Stimulated activated CD4-positive, alpha-beta T cell treated with anti-CD3 and anti-CD28 coated beads, Interleukin-12 subunit alpha, Interleukin-12 subunit beta, amount 100 ng/mL, for 48 hours (primary cell): ENCODE measurements at regions not wholly inside any gene's neighbourhood (a gene's known extent, or its start where the extent isn't known, plus 50 kb on each side); places are given as distances from the start of the nearest gene placed in this dataset.
"Not testable (repeated sequence)": the region's sequence is repeated elsewhere in the genome, so short reads cannot be mapped to it uniquely, and the experiment has no call there.

Source experiments
- DNase-seq, 3 donors: peaks; one replicate each; pipeline ENCODE4 v3.0.0-alpha.2; 2020; ENCODE audit warnings: low read depth in 2 of 3, low spot score in 1 of 3

GRCh38 chr21:6428498-6429092 is 4092.8 kb upstream of the TPTE start:
- not testable (repeated sequence) for DNase-seq

GRCh38 chr21:6429924-6430323 is 4091.5 kb upstream of the TPTE start:
- not testable (repeated sequence) for DNase-seq

GRCh38 chr21:6433149-6433548 is 4088.2 kb upstream of the TPTE start:
- DNase-seq: not testable (repeated sequence)

GRCh38 chr21:6436205-6436604 is 4085.2 kb upstream of the TPTE start:
- not testable (repeated sequence) for DNase-seq

- not testable (repeated sequence) for DNase-seq
Observed at GRCh38 chr21:6436971-6437833, 4084.2 kb upstream of the TPTE start.

- not testable (repeated sequence) for DNase-seq
Observed at GRCh38 chr21:6437834-6438187, 4083.6 kb upstream of the TPTE start.

- not testable (repeated sequence) for DNase-seq
Observed at GRCh38 chr21:6439058-6439457, 4082.3 kb upstream of the TPTE start.

- not testable (repeated sequence) for DNase-seq
Observed at GRCh38 chr21:6454648-6455340, 4066.6 kb upstream of the TPTE start.

- not testable (repeated sequence) for DNase-seq
Observed at GRCh38 chr21:6456011-6456661, 4065.2 kb upstream of the TPTE start.

- not testable (repeated sequence) for DNase-seq
Observed at GRCh38 chr21:6459761-6460160, 4061.6 kb upstream of the TPTE start.

GRCh38 chr21:6461358-6461757 is 4060.0 kb upstream of the TPTE start:
- not testable (repeated sequence) for DNase-seq

- not testable (repeated sequence) for DNase-seq
Observed at GRCh38 chr21:6464419-6464818, 4057.0 kb upstream of the TPTE start.

GRCh38 chr21:6466081-6466698 is 4055.2 kb upstream of the TPTE start:
- not testable (repeated sequence) for DNase-seq

- not testable (repeated sequence) for DNase-seq
Observed at GRCh38 chr21:6466707-6467106, 4054.7 kb upstream of the TPTE start.

- DNase-seq: not testable (repeated sequence)
Observed at GRCh38 chr21:6467189-6467774, 4054.1 kb upstream of the TPTE start.

- not testable (repeated sequence) for DNase-seq
Observed at GRCh38 chr21:6467907-6468306, 4053.5 kb upstream of the TPTE start.

- DNase-seq: not testable (repeated sequence)
Observed at GRCh38 chr21:6468331-6468860, 4053.0 kb upstream of the TPTE start.

- DNase-seq: not testable (repeated sequence)
Observed at GRCh38 chr21:6474250-6474968, 4047.0 kb upstream of the TPTE start.

GRCh38 chr21:6481116-6481515 is 4040.3 kb upstream of the TPTE start:
- DNase-seq: not testable (repeated sequence)
